ENCODE measurements at regions not wholly inside any gene's neighbourhood (a gene's known extent, or its start where the extent isn't known, plus 50 kb on each side); places are given as distances from the start of the nearest gene placed in this dataset.
A peak's percentile ranks its signal among the peaks of the same experiment; 100 is the strongest.

DNA sequence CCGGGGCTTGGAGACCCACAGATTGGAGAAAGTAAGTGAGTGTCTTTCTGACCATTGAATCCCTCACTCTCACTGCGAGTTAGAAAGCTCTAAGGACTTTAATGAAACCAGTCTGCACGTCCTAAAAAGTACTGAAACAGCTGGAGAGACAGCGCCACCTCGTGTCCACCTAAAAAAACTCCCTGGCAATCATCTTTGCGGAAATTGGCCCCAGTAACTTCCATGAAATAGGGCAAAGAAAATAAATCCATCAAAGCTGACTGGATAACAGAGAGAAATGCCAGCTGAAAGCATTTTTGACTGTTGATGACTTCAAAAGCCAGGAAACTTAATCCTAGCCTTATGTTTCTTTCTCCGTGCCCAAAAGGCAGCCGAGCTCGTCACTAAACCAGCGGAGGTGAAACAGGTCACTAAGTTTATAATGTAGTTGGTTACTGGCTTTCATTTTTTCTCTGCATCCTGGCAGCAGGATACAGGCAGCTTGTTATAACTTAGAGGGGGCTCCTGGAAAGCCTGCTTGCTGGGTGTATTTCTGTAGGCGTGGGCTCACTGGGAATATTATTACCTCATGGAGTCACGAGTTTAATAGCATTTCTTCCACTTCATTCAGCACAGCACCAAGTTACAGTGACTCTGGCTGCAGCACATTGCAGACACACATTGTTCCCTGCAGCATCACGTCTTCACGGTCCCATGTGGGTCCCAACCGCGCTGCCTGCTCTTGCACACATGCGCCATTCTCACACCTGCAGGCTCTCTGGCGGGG, 266.5 kb downstream of the HRH4 start:
- DNase-seq (ENCODE audit: low read depth in 4 of 4, low spot score in 3 of 4) = peak; percentile 61 to 77 (median 66)

DNA sequence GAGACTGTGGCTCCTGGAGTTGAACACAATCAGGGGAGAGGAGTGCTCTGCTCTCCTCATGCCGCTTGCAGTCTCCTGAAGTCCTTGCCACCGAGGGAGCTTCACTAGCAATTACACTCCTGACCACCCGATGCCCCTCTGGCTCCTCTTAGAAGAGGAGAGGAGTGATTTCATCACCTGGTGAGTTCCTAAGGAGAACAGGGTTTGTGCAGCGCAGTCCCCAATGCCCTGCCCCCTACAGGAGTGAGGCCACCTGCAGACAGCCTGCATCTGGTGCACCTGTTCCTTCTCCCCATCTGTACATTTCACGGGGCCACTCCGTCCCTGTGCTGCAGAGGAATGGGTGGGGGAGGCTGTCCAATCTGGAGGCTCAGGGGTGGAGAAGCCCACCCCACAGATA, 267.2 kb downstream of the HRH4 start:
- no peak for DNase-seq (ENCODE audit: low read depth in 4 of 4, low spot score in 3 of 4)

DNA sequence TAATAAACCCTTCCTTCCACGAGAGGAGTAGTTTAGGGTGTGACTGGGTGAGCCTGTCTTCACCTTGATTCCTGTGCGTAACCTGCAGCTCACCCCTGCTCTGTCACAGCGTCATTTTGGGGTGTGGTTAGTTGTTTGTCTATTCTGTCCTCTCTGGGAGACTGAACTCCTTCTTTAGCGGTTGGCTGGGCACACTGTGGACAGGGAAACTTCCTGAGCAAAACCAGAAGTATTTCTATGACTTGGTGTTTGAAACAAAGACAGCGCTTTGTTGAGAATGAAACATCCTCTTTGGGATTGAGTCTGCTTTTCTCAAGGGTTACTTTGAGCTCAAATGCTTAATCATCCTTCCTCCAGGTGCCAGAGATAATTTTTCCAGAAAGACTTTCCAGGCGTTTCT, 270.7 kb downstream of the HRH4 start:
- no peak for DNase-seq (ENCODE audit: low read depth in 4 of 4, low spot score in 3 of 4)

DNA sequence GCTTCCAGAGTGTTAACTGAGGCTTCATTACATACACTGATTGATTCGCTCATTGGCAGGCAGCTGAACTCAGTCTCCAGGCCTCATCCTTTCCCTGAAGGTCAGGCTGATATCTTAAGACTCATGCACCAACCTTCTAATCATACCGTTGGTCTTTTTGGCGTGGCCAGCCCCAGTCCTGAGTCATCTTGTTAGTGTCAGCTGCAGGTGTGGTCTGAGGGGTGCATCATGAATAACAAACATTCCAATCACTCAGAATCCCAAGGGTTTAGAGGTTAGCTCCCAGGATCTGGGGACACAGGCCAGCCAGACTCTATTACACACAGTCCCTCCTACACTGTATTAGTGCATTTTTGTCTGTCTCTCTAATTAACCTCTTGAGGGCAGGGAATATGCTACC, 271.5 kb downstream of the HRH4 start:
- no peak for DNase-seq (ENCODE audit: low read depth in 4 of 4, low spot score in 3 of 4)

DNA sequence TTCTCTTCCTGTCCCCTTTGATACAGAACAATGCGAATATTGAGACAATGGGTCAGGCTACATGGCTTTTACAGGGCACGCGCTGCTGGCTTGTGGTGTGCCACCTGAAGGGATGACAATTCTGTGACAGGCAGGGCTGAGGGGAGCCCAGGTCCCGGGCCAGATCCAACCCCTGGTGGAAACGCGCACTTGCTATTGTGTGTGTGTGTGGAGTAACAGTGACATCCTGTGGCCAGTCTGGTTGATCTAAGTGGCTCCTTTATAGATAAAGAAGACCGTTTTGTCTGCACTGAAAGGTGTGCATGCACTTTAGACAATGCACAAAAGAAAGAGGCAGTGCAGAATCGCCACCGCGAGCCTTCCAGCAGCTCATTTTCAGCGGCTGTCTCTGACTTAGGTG, 273.6 kb downstream of the HRH4 start:
- DNase-seq (ENCODE audit: low read depth in 4 of 4, low spot score in 3 of 4) = no peak

DNA sequence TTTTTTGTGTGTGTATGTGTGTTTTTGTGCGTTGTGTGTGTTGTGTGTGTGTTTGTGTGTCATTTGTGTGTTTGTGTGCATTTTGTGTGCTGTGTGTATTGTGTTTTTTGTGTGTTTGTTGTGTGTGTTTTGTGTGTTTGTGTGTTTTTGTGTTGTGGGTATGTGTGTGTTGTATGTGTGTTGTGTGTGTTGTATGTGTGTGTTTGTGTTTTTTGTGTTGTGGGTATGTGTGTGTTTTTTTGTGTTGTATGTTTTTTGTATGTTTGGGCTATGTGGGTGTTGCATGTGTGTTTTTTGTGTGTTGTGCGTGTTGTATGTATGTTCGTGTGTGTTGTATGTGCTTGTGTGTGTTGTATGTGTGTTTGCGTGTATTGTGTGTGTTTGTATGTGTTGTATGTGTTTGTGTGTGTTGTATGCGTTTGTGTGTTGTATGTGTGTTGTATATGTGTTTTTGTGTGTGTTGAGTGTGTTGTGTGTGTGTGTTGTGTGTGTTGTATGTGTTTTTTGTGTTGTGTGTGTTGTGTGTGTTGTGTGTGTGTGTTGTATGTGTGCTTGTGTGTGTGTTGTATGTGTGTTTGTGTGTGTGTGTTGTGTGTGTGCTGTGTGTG, 275.3 kb downstream of the HRH4 start:
- no peak for DNase-seq (ENCODE audit: low read depth in 4 of 4, low spot score in 3 of 4)

DNA sequence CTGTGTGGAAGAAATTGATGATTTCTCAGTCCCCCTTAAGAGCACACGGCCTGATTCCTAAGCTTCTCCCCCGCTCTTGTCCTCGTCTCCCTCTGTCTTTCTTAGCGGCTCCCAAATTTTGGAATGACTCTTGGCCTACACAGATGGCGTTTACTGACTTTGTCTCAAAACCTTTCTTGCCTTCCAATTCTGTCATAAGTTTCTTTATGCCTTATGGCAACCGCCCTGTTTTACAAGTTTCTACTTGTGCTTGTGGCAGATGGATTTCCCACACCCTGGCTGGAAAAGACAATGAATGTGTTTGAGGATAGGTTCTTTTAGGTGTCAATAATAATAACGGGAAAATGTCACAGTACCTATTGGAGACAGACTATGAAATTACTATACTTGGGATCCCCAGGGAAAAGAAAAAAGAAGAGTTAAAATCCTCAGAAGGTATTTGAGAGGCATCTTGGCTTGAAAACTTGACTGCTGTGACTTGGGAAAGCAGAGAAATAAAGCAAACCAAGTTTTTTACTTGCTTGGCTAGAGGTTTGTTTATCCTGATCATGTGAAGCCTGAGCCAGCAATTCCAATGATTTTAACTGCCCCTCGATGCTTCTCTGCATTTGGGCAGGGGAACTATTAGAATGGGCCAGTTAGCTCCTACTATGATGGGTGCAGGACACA, 276.4 kb downstream of the HRH4 start:
- DNase-seq (ENCODE audit: low read depth in 4 of 4, low spot score in 3 of 4) = no peak

DNA sequence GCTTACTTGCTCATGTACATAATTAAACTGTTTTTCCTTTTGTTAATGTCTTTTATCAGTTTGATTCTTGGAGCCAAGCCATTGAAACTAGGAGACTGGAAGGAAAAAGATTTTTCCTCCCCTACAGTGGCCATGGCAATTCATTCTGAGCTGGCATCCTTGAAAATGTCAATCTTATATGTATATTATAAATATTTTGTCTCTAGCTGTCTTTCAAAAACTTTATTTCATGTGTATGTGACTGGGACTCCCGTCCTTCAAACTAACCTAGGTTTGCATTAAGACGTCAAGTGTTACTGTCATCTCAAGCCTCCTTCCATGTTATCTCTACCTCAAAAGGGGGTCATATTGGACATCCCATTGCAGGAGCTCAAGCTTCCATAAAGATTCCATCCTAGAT, 280.4 kb downstream of the HRH4 start:
- DNase-seq (ENCODE audit: low read depth in 4 of 4, low spot score in 3 of 4) = no peak

DNA sequence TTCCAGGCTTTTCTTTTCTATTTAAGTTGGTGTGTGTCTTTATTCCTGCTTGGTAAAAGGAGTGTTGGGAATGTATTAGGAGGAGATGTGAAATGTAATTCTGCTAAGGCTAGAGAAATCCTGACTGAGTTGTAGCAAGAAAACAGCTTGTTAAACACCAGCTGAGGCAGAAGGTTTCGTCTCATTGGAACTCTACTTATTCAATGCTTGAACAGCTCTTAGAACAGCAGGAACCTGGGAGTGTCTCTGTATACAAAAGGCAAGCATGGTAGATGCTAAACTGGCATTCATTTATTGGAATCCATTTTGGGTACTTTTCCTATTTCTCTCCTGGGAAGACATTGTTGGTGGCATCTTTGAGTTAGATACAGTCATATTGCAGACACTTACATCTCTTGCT, 280.9 kb downstream of the HRH4 start:
- DNase-seq (ENCODE audit: low read depth in 4 of 4, low spot score in 3 of 4) = no peak

DNA sequence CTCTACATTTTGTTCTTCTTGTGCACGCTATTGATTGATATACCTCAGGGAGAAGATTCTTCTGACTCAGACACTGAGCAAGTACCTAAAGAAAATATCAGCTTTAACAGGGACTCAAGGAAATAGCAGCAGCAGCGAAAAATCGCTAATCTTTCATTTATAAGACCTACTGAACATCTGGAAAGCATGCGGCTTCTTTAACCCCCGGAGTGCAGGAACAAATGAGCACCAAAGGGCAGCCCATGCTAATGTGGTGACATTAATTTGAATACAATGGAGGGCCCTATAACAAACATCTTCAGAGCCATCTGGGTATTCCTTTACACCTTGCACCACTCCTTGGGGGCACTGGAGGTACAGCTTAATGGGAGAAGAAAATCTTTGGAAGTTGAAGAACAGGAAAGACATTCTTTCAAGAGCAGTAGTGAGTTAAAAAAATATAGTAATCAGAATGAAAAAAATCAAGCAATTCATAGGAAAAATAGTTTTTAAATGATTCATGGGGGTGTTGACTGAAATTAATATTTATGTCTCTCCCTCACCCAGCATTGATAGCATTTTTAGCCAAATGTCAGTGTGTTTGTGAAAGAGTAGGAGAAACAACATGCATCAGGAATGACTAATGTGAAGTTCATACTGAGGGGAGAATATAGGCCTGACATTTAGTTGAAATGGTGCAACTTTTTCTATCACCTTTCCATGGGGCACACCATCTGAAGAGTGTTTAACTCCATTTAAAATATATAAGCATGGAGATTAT, 281.7 kb downstream of the HRH4 start:
- no peak for DNase-seq (ENCODE audit: low read depth in 4 of 4, low spot score in 3 of 4)

DNA sequence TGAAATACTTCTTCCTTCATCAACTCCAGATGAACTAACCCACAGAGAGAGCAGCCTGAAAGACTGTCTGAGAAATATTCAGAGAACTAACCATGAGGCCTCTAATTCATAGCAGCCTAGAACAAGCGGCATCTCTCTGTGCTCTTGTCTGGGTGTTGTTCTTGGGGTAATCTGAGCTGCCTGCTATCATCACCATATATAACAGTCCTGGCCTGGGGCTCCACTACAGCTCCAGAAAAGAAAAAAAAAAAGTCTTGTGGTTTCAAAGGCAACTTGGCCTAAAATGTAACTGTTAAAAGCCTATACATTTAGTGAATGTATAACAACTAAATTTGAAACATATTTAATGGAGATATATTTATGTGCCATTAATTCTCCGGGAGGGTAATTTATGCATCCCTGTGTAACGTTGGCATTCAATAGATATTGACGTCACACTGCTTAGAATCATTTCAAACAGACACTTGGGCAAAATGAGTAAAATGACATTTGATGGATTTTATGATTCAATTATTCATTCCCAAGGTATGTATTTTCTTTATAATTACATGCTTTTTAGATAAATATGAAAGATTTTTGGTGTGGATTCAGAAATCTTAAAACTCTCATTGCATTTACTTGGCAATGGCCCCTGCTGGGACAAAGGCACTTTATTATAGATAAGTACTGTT, 294.3 kb downstream of the HRH4 start:
- no peak for DNase-seq (ENCODE audit: low read depth in 4 of 4, low spot score in 3 of 4)

DNA sequence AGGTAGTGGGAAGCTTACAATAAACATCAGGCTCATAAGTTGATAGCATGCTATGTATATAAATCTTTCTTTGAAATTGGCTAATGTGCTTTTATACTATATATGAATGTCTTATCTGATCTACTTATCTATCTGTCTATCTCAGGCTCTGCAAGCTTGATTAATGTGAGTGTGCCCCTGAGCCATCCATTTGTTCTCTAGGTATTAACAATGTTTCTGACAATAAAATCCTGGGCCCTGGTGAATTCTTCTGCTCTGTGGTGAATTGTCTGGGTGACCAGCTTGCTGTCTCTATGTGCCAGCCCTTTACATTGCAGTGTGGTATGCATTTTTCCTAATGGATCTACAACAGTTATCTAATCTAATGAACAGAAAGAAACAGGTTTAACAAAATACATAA, 295.9 kb downstream of the HRH4 start:
- DNase-seq (ENCODE audit: low read depth in 4 of 4, low spot score in 3 of 4) = no peak

DNA sequence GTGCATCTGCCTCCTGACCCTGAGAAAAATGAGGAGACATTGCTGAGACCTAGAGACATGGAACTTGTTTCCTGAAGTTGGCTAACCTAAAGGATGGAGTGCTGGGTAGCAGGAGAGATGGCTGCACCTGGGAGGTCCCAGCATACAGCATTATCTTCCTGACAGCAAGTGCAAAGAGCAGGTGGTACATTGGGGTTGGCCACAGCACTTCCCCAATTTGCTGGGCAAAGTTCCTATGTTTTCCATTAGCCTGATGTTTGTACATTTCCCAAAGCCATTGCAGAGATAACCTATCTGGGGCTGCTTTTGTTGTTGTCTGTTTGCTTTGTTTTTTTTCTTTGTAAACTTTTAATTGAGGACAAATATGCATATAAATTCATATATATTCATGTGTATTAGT, 296.7 kb downstream of the HRH4 start:
- no peak for DNase-seq (ENCODE audit: low read depth in 4 of 4, low spot score in 3 of 4)

DNA sequence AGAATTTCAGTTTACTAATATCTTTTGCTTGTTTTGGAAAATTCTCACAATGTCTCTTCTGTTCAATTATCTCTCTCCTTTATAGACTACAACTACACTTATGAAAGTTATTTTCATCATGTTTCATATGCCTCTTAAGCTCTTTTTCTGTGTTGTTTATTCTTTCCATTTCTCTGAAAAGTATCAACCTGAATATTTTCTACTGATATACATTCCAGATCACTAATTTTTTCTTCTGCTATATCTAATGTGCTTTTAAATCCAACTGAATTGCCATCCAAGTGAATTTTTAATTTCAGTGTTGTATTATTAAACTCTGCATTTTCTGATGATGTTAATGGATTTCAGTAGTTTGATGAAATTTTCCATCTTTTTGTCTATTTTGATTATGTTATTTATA, 301.3 kb downstream of the HRH4 start:
- DNase-seq (ENCODE audit: low read depth in 4 of 4, low spot score in 3 of 4) = no peak

DNA sequence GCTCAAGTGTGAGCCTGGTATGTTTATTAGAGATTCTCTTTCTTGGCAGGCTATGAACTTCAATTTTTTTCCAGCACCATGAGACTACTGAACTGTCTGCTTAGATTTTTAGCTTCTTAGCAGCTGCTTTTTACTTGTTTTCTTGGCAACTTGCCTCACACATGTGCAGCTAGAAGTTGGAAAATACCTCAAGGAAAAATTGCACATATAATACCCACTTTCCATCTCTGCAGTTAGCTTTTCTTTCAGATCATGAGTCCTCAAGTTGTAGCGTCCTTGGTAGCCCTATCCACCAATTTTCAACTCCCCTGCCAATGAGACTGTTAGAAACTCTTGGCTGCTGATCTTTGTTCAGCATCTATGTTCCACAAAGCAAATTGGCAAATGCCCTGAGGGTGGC, 302.1 kb downstream of the HRH4 start:
- DNase-seq (ENCODE audit: low read depth in 4 of 4, low spot score in 3 of 4) = no peak

DNA sequence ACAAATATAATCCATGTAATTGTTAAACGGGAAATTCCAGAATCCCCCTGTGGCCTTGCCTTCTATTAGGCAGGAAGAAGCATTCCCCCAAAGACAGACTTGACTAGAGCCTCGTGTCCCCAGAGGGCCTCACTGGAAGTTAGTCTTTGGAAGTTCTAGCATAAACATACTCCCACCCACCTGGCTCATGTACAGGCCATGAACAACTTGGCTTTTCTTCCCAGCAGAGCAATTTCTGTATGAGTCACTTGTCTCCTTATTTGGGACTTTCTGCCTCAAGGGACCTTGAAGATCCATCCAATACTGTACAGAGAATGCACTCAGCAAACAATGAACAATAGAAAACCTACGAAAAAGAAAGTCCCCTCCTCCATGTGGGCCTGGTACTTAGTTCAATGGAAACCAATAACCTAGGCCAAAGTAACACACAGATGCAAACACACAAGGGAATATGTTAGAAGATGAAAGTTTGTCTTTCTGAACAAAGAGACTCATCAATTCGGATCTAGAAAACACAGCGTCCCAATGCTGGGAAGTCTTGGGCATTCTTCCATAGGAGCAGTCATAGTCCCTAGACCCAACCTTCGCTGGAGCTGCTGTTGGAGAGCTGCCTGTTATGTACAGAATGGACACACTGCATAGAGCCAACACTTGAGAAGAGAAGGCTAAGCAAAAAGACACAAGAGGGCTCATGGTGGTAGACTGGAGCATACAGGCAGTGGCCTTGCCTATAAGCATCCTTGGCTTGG, 303.5 kb downstream of the HRH4 start:
- no peak for DNase-seq (ENCODE audit: low read depth in 4 of 4, low spot score in 3 of 4)

DNA sequence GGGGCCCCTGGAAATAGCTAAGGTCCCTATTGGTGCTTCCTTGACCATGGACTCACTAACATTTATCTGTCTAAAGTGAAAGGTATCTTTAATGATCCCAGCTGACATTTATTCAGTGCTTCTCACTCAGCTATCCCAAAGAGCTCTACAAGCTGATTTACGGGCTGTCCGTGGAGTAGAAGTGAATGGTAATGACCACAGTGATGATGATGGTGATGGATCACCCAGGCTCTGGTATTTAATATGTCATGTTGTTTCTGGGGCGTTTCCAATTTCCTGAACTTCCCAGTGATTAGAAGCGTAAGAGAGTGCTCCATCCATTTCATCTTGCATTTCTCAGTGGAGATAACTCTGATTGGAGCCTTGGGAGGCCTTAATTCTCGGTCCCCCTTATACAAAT, 304.3 kb downstream of the HRH4 start:
- DNase-seq (ENCODE audit: low read depth in 4 of 4, low spot score in 3 of 4) = no peak

DNA sequence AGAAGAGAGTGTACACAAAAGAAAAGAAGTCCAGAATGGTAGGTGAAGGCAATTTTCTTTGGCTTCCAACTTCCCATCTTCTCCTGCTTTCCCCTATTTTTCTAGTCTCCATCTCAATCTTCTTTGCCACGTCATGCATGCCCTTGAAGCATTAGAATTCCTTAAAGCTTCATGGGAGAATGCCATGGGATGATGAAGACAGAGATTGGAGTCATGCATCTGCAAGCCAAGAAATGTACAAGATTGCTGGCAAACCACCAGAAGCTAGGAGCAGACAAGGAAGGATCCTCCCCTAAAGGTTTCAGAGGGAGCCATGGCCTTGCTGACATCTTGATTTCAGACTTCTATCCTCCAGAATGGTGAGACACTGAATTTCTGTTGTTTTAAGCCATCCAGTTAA, 305.9 kb downstream of the HRH4 start:
- no peak for DNase-seq (ENCODE audit: low read depth in 4 of 4, low spot score in 3 of 4)

DNA sequence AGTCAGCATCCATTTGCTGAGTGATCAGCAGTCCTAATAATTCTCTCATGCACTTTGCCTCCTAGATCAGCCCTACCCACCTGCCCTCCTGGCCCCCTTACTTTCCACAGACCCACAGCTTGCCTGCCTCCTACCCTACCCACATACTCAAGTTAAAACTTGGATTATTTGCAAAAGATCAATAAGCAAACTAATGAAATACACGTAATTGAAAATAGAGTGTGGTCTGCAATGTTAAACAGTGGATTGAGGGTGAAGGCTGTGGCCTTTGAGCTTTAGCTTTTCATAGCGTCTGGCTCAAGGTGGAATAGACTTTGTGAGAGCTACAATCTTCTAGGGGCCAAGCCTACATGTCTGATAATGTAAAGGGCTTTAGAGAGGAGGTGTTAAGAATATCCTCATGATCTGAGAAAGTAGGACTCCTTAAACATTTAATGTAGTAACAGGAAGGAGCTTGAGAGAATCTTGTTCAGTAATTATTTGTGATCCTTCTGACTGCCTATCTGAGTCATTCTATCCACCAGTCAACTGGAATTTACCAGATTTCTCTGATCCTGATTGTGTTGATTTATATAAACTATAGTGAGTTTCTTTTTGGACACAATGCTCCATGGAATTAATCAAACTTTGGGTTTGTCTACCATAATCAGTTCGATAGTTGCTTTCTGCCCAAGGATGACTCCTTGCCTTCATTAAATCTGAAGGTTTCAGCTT, 310.0 kb downstream of the HRH4 start:
- no peak for DNase-seq (ENCODE audit: low read depth in 4 of 4, low spot score in 3 of 4)

DNA sequence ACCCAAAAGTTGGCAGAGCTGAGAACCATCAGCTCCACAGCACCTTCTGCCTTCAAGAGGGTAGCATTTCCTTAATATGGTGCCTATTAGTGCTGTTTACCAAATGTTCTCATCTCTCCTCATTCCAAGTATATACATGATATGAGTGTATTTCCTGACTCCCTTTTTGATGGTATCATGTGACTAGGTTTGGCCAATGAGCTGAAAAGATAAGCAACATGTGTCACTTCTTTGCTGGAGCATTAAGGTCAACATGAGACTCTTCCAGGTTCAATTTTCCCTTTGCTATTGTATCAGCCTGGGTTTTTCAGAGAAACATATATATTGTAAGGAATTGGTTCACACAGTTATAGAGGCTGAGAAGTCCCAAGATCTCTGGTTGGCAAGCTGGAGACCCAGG, 310.9 kb downstream of the HRH4 start:
- DNase-seq (ENCODE audit: low read depth in 4 of 4, low spot score in 3 of 4) = no peak
